ENCODE measurements at regions not wholly inside any gene's neighbourhood (a gene's known extent, or its start where the extent isn't known, plus 50 kb on each side); places are given as distances from the start of the nearest gene placed in this dataset.
"Not testable (repeated sequence)": the region's sequence is repeated elsewhere in the genome, so short reads cannot be mapped to it uniquely, and the experiment has no call there.

DNA sequence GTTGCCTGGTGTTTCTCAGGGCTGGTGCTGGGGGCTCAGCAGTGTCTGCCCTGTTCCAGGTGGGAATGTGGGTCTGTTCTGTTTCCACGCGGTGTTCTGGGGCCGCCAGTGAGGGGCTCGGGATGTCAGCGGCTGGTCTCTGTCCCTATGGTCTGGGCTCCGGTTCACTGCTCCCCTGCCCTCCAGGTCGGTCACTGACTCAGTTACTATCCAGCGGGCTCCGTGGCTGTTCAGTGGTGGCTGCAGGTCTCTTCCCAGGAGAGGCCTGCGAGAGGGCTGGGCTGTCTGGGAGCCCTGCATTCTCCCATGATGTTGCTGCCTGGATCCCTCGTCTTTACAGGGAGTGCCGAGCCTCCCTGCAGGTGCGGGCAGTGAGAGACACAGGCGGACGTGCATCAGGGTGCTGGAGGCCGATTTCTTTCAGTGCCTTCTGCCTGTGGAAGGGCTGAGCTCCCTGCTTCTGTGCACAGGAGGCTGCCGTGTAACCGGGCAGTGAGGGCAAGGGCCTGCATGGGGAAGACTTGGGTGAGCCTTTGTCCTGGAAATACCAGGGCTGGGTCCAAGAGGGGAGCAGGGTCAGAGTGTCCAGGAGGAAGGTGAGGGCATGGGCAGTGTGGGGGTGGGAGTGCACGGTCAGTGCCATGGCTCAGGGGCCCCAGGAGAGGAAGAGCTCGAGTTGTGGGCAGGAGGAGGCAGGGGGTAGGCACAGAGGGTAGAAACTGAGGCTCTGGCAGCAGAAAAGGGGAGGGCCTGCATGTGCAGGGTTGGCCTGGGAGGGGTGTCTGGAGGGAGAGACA lies 391.0 kb downstream of the TMEM121 start:
- not testable (repeated sequence) for DNase-seq (ENCODE audit: low read depth in 3 of 3)

DNA sequence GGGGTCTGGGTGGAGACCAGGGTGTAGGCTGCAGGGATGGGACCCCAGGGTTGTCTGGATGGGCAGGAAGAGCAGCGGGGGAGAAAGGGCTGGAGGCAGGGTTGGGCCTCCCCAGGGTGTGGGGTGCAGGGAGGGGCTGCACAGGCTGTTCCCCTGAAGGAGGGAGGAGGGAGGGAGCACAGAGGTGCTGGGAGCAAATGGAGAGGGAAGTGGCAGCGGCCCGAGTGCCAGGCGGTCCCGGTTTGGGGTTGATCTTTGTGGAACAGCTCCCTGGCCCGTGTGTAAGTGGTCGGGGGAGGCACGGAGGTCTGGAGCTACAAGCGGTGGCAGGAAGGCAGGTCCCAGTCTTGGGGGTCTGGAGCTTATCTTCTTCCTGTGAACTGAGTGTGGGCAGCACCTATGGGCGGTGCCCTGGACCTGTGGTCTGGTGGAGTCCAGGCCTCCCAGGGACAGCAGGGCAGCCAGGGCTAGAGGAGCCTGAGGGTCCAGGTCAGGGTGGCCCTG lies 391.6 kb downstream of the TMEM121 start:
- no peak for DNase-seq (ENCODE audit: low read depth in 3 of 3)

DNA sequence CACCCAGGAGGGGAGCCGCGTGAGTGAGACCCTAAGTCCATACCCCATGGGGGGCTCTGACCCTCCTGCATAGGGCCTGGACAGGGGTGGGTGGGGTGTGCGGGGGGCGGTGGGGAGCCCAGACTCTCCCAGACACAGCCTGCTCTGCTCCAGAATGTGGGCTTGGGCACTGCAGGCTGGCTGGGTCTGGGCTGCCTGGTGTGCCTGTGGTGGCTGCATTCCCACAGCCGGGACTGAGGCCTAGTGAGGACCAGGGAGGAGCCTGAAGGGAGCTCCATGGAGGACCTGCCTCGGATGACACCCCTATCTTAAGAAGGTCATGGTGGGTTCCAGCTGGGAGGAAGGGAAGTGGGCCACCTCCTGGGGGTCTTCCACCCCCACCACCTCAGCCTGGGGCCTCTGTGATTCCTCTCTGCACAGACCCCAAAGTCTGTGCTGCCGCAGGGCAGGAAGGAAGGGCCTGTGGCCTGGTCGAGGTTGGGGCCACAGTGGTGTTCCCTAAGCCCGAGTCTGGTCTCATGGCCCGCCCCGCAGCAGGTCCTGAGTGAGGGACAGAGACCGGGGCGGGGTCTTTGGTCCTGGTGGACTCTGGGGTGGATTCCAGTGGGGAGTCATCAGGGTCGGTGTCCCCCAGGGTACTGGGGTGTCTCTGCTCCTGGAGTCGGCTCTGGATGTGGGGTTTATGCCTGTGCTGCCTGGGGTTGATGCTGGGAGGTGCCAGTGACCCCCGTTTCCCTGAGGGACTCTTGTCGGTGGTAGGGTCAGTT lies 392.3 kb downstream of the TMEM121 start:
- DNase-seq (ENCODE audit: low read depth in 3 of 3), result no peak

DNA sequence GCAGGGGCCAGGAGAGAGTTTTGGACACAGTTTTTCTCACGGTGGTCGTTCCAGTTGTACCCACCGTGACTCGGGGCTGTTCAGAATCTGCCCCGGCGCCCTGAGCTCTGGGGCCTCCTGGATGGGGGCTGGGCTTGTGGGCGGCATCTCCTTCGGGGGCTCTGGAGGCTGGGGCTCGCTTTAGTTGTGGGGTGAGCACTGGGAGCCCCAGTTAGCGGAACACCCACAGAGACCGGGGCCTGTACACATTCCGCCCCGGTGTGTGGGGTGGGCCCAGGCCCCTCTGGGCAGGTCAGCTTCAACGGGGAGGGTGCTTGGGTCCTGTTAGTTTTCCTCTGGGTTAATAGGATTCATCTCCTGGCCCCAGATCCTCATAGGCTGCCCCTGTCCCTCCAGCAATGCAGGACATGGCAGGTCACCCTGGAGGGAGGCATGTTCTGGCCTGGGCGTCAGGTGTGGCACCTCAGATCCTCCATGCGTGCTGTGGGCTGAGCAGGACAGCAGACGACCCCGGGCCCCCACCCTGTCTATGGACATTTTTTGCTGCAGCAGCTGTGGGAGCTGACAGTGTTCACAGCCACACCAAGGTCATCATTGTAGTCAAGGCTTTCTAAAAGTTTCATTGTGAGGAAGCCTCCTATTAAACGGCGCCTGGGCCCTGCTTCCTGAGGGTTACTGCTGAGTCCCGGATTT lies 393.2 kb downstream of the TMEM121 start:
- no peak for DNase-seq (ENCODE audit: low read depth in 3 of 3)

DNA sequence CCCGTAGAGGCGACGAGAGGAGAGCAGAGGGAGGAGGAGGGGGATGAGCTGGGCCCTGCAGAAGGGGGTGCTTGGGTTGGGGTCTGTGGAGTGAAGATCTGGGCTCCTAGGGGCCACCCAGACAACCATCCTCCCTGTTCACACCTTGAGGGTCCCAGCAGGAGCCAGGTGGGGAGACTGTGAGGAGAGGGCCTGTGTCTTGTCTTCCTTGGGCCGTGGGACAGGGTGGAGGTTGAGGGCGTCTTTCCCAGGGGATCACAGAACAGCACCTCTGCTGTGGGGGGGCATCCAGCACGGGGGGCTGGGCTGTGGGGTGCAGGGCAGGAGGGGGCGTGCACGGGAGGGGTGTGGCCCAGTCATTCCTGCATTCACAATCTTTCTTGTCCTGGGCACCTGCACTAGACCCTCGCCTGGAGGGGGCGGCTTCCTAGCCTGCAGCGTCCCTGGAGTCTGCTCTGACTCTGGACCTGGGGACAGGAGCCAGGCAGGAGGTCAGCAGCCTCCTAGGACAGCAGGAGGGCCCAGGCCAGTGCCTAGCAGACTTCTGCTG lies 393.8 kb downstream of the TMEM121 start:
- DNase-seq (ENCODE audit: low read depth in 3 of 3), result not testable (repeated sequence)

DNA sequence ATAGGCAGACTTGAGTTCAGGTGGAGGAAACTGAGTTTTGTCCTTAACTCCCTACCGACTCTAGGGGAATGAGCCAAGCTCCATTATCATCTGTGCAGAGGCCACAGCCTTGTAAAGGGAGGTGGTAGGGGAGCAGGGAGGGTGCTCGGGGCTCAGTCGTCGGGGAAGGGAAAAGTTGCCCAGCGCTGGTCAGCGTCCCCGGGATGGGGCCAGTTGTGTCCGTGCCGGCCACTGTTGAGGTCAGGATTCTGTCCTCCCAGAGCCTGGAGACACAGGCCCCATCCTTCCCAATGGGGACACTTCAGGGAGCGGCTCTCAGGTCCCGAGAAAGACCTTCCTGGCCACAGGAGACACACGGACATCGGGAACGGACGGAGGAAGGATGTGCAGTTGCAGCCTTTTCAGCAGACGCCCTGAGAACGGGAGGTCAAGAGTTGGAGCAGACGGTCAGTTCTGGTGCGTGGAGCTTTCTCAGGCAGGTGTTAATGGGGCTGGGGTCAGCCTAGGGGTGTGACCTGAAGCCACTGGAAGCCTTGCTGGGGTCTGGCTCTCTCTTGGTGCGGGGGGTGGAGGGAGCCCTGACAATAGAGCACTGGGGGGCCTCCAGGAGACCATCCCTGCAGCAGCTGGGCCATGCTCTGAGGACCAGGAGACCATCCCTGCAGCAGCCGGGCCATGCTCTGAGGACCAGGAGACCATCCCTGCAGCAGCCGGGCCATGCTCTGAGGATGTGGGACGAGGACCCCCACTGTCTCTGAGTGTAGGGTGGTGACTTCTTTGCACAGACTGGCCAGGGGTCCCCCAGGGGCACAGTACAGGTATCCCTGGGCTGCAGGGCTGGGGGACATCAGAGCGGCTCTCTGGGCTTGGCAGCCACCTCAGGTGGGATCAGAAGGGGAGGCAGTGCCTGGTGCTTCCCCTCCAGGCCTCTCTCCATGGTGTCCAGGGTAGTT lies 394.7 kb downstream of the TMEM121 start:
- DNase-seq (ENCODE audit: low read depth in 3 of 3), result not testable (repeated sequence)

DNA sequence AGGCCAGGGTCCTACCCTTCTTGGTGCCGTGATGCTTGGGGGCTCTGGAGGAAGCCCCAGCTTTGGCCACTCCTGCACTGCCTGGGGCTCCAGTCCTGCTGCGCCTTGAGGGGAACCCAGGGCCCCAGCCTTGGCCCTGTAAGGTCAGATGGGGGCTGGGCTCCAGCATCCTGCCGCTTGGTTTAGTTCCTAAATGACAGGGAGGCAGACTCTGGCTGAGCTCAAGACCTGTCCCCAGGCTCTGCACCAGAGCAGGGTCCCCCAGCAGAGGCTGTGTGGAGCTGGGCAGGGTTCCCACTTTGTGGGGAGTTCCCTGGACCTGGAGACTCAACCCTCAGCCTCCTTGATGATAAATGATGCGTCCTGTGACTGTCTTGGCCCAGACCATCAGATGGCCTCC lies 395.4 kb downstream of the TMEM121 start:
- DNase-seq (ENCODE audit: low read depth in 3 of 3), result not testable (repeated sequence)

DNA sequence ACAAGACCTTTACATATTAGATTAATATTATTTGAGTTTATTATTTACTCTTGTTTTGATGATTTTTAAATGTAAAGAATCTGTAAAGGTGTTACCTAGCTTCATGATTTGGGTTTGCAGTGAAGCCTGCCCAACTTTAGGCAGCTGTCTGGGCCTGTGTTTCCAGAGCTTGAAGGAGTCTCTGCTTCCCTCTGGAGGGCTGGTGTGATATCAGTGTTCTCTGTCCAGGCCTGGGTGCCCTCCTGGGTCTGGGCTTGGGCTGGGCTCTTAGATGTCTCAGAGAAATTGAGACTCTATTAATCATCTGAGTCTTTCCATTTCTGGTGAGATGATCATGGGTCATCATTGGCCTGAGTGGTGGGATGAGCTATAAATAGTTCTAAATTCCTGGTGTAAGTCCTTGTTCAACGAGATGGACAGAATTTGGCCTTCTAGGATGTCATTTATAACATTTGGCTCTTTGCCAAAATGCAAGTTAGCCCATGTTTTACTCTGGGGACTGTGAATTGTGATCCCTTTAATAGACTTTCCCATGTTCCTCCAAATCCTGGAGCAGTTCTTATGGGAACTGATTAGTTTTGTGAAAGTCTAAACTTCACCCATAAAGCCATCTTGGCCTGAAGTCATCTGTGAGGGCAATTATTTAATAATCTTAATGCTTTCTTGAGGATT lies 397.3 kb downstream of the TMEM121 start:
- not testable (repeated sequence) for DNase-seq (ENCODE audit: low read depth in 3 of 3)

DNA sequence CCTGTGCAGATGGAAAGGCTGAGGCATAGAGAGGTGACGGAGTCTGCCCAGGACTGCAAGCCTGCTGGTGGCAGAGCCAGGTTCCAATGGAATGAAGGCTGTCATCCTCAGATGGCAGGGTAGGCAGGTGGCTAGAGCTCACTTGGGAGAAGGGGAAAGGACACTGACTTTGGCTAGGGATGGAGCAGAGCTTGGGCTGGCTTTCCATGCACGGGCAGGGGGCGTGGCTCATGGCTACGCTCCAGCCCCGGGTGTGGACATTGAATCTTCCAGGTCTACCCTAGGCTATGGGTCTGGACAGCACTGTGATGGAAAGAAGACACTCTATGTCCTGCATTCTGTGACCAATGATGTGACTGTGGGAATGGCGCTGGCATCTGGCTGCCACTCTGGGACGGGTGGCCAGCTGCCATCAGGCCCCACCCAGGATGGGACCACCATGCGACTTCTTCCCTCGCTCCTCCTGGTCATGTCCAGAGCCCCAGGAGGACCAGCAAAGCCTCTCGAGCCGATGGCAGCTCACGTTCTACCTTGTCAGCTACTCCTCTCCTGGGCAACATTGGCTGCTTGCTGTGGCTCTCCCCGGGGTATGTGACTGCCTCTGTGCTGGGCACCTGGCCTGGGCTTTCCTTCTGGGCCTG lies 398.7 kb downstream of the TMEM121 start:
- DNase-seq (ENCODE audit: low read depth in 3 of 3), result no peak

DNA sequence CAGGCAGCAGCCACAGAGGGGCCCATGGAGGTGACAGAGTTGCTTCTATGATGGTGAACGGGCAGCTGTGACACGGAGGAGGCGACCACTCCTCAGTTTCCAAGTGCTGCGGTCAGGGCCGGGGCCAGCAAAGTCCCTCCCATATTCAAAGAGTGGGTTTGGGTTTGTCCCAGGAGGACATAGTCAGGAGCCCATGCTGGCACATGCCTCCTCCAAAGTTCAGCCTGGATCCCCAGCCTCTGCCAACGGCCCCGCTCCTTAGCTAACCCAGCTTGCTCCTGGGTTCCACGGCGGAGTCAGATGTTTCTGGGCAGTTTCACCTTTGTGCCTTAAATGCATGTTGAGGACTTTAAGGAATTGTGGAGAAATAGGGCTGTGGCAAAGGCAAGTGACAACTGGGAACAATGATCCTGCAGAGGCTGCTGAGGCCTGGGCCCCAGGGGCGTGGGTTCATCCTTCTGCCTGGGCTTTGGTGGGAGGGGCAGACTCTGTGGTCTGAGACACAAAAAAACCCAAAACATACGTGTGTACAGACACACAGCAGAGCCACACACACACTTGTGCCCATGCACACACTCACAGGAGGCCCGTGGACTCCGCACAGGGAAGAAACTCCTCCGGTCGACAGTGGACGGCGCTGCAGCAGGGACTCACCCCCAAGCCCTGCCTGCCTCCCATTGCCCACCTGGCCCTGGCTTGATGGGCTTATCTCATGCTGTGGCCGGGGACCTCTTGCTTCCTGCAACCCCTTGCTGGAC lies 399.4 kb downstream of the TMEM121 start:
- DNase-seq (ENCODE audit: low read depth in 3 of 3), result no peak

DNA sequence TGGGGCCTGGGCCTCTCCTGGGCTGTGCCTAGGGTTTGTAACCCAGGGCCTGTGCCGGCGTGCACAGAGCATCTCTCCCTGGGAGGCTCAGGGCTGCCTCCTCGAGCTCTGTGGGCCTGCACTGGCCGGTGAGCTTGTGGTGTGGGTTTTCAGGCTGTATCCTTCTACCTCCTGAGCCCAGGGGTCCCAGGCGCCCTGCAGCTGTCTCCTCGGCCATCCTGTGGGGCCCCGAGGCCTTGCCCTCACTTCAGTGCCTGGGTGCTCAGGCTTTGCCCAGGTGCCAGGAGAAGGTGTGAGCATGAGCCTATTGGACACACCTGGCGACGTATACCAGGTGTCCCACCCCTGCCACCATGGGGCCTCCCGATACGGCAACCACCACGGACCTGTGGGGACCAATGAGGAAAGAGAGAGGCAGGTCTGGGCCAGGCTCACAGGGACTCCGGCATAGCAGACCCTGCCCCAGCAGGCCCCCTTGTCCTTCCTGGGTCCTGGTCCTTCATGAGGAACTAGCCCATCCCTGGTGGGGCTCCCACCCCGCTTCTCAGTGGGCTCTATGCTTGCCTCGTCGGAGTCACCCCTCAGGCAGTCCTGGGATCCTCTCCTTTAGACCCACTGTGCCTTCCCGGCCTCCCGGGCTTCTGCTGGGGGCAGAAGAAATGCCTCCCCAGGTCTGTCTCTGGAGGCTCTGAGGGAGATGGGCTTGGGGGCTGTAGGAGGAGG lies 400.2 kb downstream of the TMEM121 start:
- no peak for DNase-seq (ENCODE audit: low read depth in 3 of 3)

DNA sequence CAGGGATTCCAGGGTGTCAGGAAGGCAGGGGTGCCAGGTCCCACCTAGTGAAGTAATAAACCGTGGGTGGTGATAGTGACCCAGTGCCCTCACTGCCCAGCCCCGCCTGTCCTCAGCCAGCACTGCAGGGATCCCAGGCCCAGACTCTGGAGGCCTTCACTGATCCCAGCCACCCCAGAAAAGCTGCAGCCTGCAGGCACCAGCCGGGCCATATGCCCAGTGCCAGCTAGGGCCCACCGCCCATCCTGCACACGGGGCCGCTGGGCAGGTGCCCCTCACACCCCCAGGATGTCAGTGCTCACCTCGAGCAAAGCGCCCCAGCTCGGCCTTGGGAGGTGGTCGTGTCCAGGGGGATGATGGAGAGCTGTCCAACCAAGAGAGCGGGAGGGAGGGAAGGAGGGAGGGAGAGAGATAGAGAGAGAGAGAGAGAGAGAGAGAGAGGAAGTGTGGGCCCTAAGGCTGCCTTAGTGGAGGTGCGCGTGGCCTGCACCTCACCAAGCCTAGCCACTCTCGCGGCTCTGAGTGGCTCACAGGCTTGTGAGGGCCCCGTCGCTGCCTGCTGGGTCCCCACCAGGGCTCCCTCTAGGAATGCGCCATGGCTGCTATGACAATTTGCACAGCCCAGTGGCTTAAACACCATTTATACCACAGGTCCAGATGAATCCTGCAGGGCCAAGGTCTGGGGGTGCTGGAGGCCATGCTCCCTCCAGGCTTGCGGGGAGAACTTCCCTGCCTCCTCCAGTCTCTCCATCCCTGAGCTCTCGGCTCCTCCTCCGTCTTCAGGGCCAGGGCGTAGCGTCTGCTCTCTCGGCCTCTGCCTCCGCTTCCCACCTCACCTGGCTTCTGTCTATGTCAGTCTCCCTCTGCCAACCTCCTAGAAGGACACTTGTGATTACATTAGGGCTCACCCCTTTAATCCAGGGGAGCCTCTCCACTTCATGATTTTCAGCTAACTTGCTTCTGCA lies 401.0 kb downstream of the TMEM121 start:
- DNase-seq (ENCODE audit: low read depth in 3 of 3), result no peak

DNA sequence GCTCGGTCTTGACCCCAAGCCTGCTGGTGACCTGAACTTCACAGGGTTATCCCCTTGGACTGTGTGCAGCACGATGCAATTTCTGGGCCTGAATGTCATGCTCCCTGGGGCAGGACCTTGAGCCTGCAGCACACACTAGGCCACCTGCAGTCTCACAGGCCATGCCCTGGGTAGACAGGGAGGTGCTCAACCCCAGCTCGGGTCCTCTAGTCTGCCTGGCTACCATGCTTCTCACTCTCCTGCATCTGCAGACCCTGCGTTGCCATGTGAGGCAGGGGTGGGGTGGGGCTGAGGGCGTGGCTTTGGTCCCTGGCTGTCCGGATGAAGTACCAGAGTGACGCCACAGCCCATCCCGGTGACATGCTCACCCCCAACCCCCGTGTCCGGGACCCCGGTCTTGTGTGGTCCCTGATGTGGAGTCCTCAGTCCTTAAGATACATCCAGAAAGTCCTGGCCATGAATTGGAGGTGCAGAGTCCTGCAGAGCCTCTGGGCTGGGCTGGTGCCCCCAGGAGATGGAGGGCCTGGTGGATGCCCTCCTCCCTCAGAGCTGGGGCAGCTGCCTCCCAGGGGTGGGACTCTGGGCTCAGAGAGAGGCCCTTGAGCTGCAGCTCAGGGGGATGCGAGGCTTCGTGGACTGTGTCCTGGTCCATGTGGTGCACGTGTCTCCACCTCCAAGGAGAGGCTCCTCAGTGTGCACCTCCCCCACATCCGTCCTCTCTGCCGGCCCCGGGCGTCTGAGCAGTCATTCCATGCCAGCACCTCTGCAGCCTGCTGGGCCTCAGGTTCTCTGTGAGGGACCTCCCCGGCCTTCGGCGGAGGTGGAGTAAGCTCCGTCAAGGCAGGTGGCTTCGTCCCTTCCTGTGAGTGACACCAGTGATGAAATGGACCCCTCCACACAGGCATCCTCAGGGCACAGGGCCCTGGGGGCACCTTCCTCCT lies 402.1 kb downstream of the TMEM121 start:
- not testable (repeated sequence) for DNase-seq (ENCODE audit: low read depth in 3 of 3)

DNA sequence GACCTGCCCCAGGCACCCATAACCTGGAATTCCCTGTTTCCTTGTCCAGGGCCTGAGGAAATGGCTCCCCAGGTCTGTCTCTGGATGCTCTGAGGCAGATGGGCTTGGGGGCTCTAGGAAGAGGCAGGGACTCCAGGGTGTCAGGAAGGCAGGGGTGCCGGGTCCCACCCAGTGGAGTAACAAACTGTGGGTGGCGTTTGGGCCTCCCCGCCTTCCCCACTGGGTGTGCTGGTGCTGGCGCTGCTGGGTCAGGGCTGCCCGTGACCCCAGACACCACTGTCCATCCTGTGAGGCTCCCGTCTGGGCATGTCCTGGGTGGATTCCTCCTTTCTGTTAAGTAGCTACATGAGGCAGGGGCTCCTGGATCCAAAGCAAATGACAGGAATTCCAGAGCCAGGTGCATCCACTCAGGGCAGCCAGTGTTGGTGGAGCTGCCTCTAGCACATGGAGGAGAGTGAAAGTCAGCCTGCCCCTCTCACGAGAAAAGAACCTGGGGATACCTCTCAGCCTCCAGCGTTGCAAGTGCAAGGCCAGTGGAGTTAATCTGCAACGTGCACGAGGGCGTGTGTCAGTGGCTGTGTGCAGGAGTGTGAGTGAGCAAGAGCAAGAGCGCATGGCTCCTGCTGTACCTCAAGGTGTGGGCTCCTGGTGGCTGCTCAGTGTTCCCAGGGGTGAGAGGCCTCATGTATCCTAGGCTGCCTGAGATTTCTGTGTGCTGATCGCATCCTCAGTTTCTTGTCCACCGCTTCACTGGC lies 403.1 kb downstream of the TMEM121 start:
- no peak for DNase-seq (ENCODE audit: low read depth in 3 of 3)

DNA sequence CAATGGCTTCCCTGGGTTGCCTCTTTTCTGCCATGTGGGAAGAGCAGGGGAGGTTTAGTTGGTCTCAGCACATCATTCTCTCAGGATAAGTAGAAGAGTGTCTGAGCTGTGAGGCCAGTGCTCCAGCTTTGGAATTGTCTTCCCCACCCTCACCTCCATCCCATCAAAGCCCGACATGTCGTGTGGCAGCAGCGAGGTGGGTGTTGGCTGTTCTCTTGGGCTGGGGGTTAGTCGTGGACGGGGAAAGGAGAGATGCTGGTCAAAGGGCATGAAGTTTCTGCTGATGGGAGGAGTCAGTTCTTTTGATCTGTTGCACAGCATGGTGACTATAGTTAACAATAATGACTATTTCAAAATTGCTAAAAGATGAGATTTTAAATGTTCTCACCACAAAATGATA lies 404.2 kb downstream of the TMEM121 start:
- DNase-seq (ENCODE audit: low read depth in 3 of 3), result no peak

Data from stimulated activated CD4-positive, alpha-beta T cell treated with anti-CD3 and anti-CD28 coated beads, TNF-alpha, amount 100 ng/mL, for 48 hours (primary cell).